ENCODE measurements at regions not wholly inside any gene's neighbourhood (a gene's known extent, or its start where the extent isn't known, plus 50 kb on each side); places are given as distances from the start of the nearest gene placed in this dataset.
A peak's percentile ranks its signal among the peaks of the same experiment; 100 is the strongest.

DNA sequence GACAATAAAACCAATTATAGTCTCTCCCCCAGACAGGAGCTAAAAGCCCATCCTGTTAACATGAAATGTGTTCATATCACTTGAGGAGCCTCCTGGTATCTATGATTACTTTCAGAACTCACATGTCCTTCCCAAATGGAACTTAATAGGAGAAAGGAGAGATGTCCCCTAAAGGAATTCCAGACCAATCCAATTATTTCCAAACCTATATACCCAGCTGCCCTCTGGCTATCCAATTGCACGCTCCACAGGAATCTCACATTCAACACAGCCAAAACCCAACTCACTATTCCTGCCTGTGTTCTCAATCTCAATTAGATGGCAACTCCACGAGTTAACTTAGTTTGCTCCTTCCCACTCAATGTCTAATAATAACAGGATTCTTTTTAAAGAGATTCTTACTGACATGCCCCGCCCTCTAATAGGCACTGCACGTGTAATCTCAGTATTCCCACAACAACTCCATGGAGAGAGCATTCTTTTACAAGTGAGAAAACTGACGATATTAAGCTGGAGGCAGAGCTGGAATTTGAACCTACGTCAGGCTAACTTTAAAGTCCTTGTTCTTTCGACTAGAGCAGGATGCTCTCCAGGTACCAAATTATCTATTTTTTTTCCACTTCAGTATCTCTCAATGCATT lies 59.1 kb upstream of the SEC16B start:
- H3K9me3 ChIP-seq: no peaks in the 10 kb centered on the region
- H3K4me1 ChIP-seq: peaks cover 6% of the 10 kb centered on the region
- peaks cover 11% of the 10 kb centered on the region for H3K36me3 ChIP-seq
- H3K27me3 ChIP-seq: no peaks in the 10 kb centered on the region
- no peak overlapping the region for H3K27ac ChIP-seq
- TF ChIP-seq POLR2A (IDR thresholded peaks at IDR 0.05) (no peak), POLR2AphosphoS5 (IDR thresholded peaks at IDR 0.05) (no peak), EP300 (IDR thresholded peaks at IDR 0.05) (no peak)
- TF ChIP-seq, protein P1, sequence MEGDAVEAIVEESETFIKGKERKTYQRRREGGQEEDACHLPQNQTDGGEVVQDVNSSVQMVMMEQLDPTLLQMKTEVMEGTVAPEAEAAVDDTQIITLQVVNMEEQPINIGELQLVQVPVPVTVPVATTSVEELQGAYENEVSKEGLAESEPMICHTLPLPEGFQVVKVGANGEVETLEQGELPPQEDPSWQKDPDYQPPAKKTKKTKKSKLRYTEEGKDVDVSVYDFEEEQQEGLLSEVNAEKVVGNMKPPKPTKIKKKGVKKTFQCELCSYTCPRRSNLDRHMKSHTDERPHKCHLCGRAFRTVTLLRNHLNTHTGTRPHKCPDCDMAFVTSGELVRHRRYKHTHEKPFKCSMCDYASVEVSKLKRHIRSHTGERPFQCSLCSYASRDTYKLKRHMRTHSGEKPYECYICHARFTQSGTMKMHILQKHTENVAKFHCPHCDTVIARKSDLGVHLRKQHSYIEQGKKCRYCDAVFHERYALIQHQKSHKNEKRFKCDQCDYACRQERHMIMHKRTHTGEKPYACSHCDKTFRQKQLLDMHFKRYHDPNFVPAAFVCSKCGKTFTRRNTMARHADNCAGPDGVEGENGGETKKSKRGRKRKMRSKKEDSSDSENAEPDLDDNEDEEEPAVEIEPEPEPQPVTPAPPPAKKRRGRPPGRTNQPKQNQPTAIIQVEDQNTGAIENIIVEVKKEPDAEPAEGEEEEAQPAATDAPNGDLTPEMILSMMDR (IDR thresholded peaks at IDR 0.05): no peak
- 63% methylated on average over 7 of the region's 7 CpGs for WGBS
- H3K4me3 ChIP-seq: no peak overlapping the region
- no peak for DNase-seq (ENCODE audit: low spot score in 2 of 2)

DNA sequence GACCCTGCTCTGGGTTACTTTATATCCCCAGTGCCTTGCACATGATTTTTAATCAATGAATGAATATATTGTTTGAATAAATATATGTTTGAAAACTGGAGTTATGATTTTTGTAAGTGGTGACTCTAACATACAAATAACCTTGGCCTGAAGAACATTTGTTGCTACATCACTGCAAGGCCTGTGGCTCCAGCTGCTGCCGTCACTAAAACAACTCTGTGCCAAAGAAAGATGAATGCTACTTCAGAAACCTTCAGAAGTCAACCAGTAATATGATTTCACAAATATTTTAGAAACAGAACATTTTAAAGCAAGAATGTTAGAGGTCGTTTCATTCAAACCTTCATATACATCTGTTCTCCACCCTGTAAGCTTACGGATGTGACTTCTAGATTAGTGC lies 60.6 kb upstream of the SEC16B start:
- DNase-seq (ENCODE audit: low spot score in 2 of 2): no peak
- no peaks in the 10 kb centered on the region for H3K27me3 ChIP-seq
- H3K4me1 ChIP-seq: peaks cover 6% of the 10 kb centered on the region
- no peak overlapping the region for H3K27ac ChIP-seq
- 89% methylated on average over 3 of the region's 3 CpGs for WGBS
- no peaks in the 10 kb centered on the region for H3K9me3 ChIP-seq
- peaks cover under 1% of the 10 kb centered on the region for H3K36me3 ChIP-seq
- H3K4me3 ChIP-seq: no peak overlapping the region
- no peak for TF ChIP-seq EP300 (IDR thresholded peaks at IDR 0.05)
- no peak for TF ChIP-seq POLR2A (IDR thresholded peaks at IDR 0.05)
- no peak for TF ChIP-seq POLR2AphosphoS5 (IDR thresholded peaks at IDR 0.05)
- TF ChIP-seq, protein P1 (IDR thresholded peaks at IDR 0.05): no peak

DNA sequence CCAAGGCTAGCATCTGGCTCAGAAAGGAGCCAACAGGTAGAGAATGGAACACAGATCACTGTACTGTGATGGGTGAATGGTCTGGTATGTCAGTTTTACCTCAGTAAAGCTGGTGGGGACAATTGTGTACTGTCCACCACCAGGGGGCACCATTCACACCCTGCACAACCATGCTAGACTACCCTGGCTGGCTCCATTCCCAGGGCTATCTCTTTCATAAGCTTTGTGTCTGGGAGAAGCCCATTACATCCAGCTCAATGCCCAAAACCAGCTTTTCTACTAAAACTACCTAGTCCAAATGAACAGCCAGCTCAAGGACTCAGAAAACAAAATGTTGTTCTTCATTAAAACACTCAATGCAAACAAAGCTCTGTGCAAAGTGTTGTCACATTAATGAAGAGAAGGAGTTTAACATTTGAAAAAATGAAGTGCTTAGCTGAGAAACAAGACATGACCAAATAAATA lies 62.0 kb upstream of the RASAL2 start:
- H3K4me1 ChIP-seq: peaks cover 6% of the 10 kb centered on the region
- H3K36me3 ChIP-seq: no peaks in the 10 kb centered on the region
- peak; percentile 92 to 94 for DNase-seq (ENCODE audit: low spot score in 2 of 2)
- no peaks in the 10 kb centered on the region for H3K27me3 ChIP-seq
- no peaks in the 10 kb centered on the region for H3K9me3 ChIP-seq
- no peak overlapping the region for H3K27ac ChIP-seq
- no peak overlapping the region for H3K4me3 ChIP-seq
- TF ChIP-seq, protein P1 (IDR thresholded peaks at IDR 0.05): peak; percentile 63 to 77
- no peak for TF ChIP-seq POLR2AphosphoS5 (IDR thresholded peaks at IDR 0.05)

DNA sequence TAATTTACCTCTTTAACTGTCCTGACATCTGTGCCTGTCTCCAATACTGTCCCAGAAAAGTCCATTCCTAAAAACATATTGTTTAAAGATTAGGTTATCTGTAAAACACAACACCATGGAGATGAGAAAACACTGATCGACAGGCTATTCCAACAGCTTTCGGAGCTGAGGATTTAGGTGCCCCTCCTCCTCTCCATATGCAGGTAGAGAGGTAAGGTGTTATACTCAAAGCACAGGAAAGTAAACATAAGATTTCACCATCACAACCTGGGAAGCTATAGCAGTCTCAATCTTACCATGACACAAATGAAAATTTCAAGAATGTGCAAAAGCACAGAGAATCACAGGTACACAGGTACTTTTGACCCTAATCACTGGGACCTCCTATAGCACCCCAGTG lies 60.9 kb upstream of the RASAL2 start:
- no peaks in the 10 kb centered on the region for H3K36me3 ChIP-seq
- no peaks in the 10 kb centered on the region for H3K27me3 ChIP-seq
- DNase-seq (ENCODE audit: low spot score in 2 of 2): no peak
- peaks cover 6% of the 10 kb centered on the region for H3K4me1 ChIP-seq
- H3K9me3 ChIP-seq: no peaks in the 10 kb centered on the region
- H3K27ac ChIP-seq: no peak overlapping the region
- H3K4me3 ChIP-seq: no peak overlapping the region
- WGBS: 85% methylated on average over 2 of the region's 2 CpGs
- TF ChIP-seq EP300 (IDR thresholded peaks at IDR 0.05) (no peak), POLR2A (IDR thresholded peaks at IDR 0.05) (no peak), POLR2AphosphoS5 (IDR thresholded peaks at IDR 0.05) (no peak)
- TF ChIP-seq, protein P1 (IDR thresholded peaks at IDR 0.05): no peak

DNA sequence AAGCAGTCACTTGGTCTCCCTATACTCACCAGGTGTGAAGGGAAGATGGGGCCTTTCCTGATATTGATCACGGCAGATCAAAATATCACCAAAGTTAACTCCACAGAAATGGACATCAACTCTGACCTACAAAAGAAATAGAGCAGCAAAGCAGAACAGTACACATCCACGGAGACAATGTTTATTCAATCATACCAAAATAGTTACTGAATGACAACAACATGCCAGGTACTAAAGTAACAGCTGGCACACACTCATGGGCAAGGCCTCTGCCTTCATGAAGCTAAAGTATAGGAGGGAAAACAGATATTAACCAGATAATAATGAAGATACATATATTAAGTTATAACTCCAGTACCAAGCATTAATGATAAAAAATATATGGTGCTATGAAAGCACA lies 59.2 kb upstream of the RASAL2 start:
- Histone ChIP-seq H3K27me3 (no peaks in the 10 kb centered on the region), H3K4me3 (no peak overlapping the region), H3K27ac (no peak overlapping the region), H3K9me3 (no peaks in the 10 kb centered on the region), H3K36me3 (no peaks in the 10 kb centered on the region), H3K4me1 (peaks cover 11% of the 10 kb centered on the region)
- WGBS: 41% methylated on average over 2 of the region's 2 CpGs
- DNase-seq (ENCODE audit: low spot score in 2 of 2): no peak
- TF ChIP-seq EP300 (IDR thresholded peaks at IDR 0.05) (no peak), POLR2AphosphoS5 (IDR thresholded peaks at IDR 0.05) (no peak), POLR2A (IDR thresholded peaks at IDR 0.05) (no peak)
- TF ChIP-seq, protein P1 (IDR thresholded peaks at IDR 0.05): no peak
